ENCODE measurements at regions not wholly inside any gene's neighbourhood (a gene's known extent, or its start where the extent isn't known, plus 50 kb on each side); places are given as distances from the start of the nearest gene placed in this dataset.

GRCh38 chr11:121374286-121374985 is 77.7 kb upstream of the SORL1 start:
- POLR2A ChIA-PET = no interaction called here
- 45% methylated on average over 2 of the region's 2 CpGs for WGBS (ENCODE audit: low lambda C conversion rate)

GRCh38 chr11:121376130-121376529 is 76.0 kb upstream of the SORL1 start:
- H3K9me3 ChIP-seq = no peaks in the 10 kb centered on the region
- H4K20me1 ChIP-seq (ENCODE audit: insufficient read depth) = no peaks in the 10 kb centered on the region
- no peak overlapping the region for H3K4me3 ChIP-seq (ENCODE audit: low read depth in 2 of 2, low read length in 1 of 2)
- H3K27ac ChIP-seq (ENCODE audit: low read depth in 2 of 2, low read length in 1 of 2) = no peak overlapping the region
- no peak for DNase-seq
- H3K79me2 ChIP-seq (ENCODE audit: insufficient read depth) = no peaks in the 10 kb centered on the region
- no peak overlapping the region for H3K4me2 ChIP-seq
- H3K36me3 ChIP-seq (replicated peaks in 1 of 2; ENCODE audit: control insufficient read depth in 1 of 2, insufficient read depth in 2 of 2, low read length in 1 of 2) = no peaks in the 10 kb centered on the region
- H3K9ac ChIP-seq = no peak overlapping the region
- H3F3A ChIP-seq (replicated peaks; ENCODE audit: insufficient read depth) = no peaks in the 10 kb centered on the region
- CTCF ChIA-PET = no interaction called here
- H3K27me3 ChIP-seq (ENCODE audit: insufficient read depth) = no peaks in the 10 kb centered on the region
- no peak overlapping the region for H2AFZ ChIP-seq (ENCODE audit: low read depth)
- POLR2A ChIA-PET = no interaction called here
- no peaks in the 10 kb centered on the region for H3K9me2 ChIP-seq
- TF ChIP-seq MEF2A (IDR thresholded peaks at IDR 0.05; ENCODE audit: borderline replicate concordance, low read depth) = no peak
- TF ChIP-seq RAD21 (IDR thresholded peaks at IDR 0.05; ENCODE audit: low read length) = no peak
- TF ChIP-seq TEAD4 (IDR thresholded peaks at IDR 0.05; ENCODE audit: borderline replicate concordance, insufficient read depth) = no peak
- no peak for TF ChIP-seq CHD2 (IDR thresholded peaks at IDR 0.05; ENCODE audit: low read length, partially characterized antibody)
- no peak for TF ChIP-seq YY1 (IDR thresholded peaks at IDR 0.05; ENCODE audit: low read depth)
- TF ChIP-seq JUND (IDR thresholded peaks at IDR 0.05) = no peak
- TF ChIP-seq IRF3 (IDR thresholded peaks at IDR 0.05; ENCODE audit: low read depth, low read length) = no peak
- TF ChIP-seq EP300 (IDR thresholded peaks at IDR 0.05; ENCODE audit: borderline replicate concordance in 1 of 2, low read depth in 1 of 2, low read length in 1 of 2) = no peak
- no peak for TF ChIP-seq TCF12 (IDR thresholded peaks at IDR 0.05)
- no peak for TF ChIP-seq RXRA (IDR thresholded peaks at IDR 0.05; ENCODE audit: borderline replicate concordance, low read depth)
- TF ChIP-seq USF1 (IDR thresholded peaks at IDR 0.05; ENCODE audit: borderline replicate concordance, low read depth) = no peak
- no peak for TF ChIP-seq FOXJ3 (CRISPR knock-in tag; IDR thresholded peaks at IDR 0.05)
- no peak for TF ChIP-seq SIN3A (IDR thresholded peaks at IDR 0.05; ENCODE audit: borderline replicate concordance, low read depth, low read length)
- TF ChIP-seq SMC3 (IDR thresholded peaks at IDR 0.05; ENCODE audit: low read depth, low read length) = no peak
- TF ChIP-seq REST (IDR thresholded peaks at IDR 0.05; ENCODE audit: low read depth, low read length) = no peak
- TF ChIP-seq NRF1 (IDR thresholded peaks at IDR 0.05; ENCODE audit: low read depth, low read length) = no peak
- no peak for TF ChIP-seq TAF1 (IDR thresholded peaks at IDR 0.05; ENCODE audit: borderline replicate concordance, low read depth, low read length)
- no peak for TF ChIP-seq RFX5 (IDR thresholded peaks at IDR 0.05; ENCODE audit: low read length)
- H3K4me1 ChIP-seq (ENCODE audit: control insufficient read depth in 1 of 2, insufficient read depth in 2 of 2, low read depth in 1 of 2, low read length in 1 of 2) = no peaks in the 10 kb centered on the region
- 29% methylated on average over 3 of the region's 3 CpGs for WGBS (ENCODE audit: low lambda C conversion rate)

More at GRCh38 chr11:121374286-121374985, 77.7 kb upstream of the SORL1 start:
- no peaks in the 10 kb centered on the region for H3K9me3 ChIP-seq
- no peaks in the 10 kb centered on the region for H3K9me2 ChIP-seq
- no peaks in the 10 kb centered on the region for H3K36me3 ChIP-seq (replicated peaks in 1 of 2; ENCODE audit: control insufficient read depth in 1 of 2, insufficient read depth in 2 of 2, low read length in 1 of 2)
- no peak overlapping the region for H3K4me3 ChIP-seq (ENCODE audit: low read depth in 2 of 2, low read length in 1 of 2)
- H2AFZ ChIP-seq (ENCODE audit: low read depth) = no peak overlapping the region
- H3K79me2 ChIP-seq (ENCODE audit: insufficient read depth) = no peaks in the 10 kb centered on the region
- H3K4me2 ChIP-seq = no peak overlapping the region
- no peak overlapping the region for H3K9ac ChIP-seq
- CTCF ChIA-PET = no interaction called here
- no peak for TF ChIP-seq EZH2phosphoT487 (IDR thresholded peaks at IDR 0.05; ENCODE audit: borderline replicate concordance, low read depth)
- no peak for TF ChIP-seq YY1 (IDR thresholded peaks at IDR 0.05; ENCODE audit: low read depth)
- TF ChIP-seq PBX3 (IDR thresholded peaks at IDR 0.05) = no peak
- TF ChIP-seq CHD2 (IDR thresholded peaks at IDR 0.05; ENCODE audit: low read length, partially characterized antibody) = no peak
- no peak for TF ChIP-seq POLR2AphosphoS5 (IDR thresholded peaks at IDR 0.05; ENCODE audit: low read depth, low read length)
- no peak for TF ChIP-seq FOSL2 (IDR thresholded peaks at IDR 0.05; ENCODE audit: borderline replicate concordance, low read depth)
- TF ChIP-seq SMC3 (IDR thresholded peaks at IDR 0.05; ENCODE audit: low read depth, low read length) = no peak
- H3K27me3 ChIP-seq (ENCODE audit: insufficient read depth) = no peaks in the 10 kb centered on the region
- no peaks in the 10 kb centered on the region for H3K4me1 ChIP-seq (ENCODE audit: control insufficient read depth in 1 of 2, insufficient read depth in 2 of 2, low read depth in 1 of 2, low read length in 1 of 2)
- H4K20me1 ChIP-seq (ENCODE audit: insufficient read depth) = no peaks in the 10 kb centered on the region
- no peak overlapping the region for H3K27ac ChIP-seq (ENCODE audit: low read depth in 2 of 2, low read length in 1 of 2)
- no peaks in the 10 kb centered on the region for H3F3A ChIP-seq (replicated peaks; ENCODE audit: insufficient read depth)
- no peak for DNase-seq

Measured in SK-N-SH (cell line).